Psoas muscle (tissue), 7 donors: ENCODE measurements at regions not wholly inside any gene's neighbourhood (a gene's known extent, or its start where the extent isn't known, plus 50 kb on each side); places are given as distances from the start of the nearest gene placed in this dataset.

Experiments used
- ATAC-seq, 4 donors: fragments of 200-7000 bp; cut with Tn5 transposase; one replicate each; pipeline ENCODE4 v1.9.1; 2020; ENCODE audit warnings: moderate library complexity in 3 of 4, mild to moderate bottlenecking in 2 of 4
- DNase-seq, 2 donors: peaks; one replicate each; pipeline ENCODE4 v3.0.0-alpha.2; 2020
- H3K27ac ChIP-seq: fragments of 200-600 bp; one replicate; pipeline ENCODE4 v1.8.0; 2022
- H3K27me3 ChIP-seq, 3 donors: fragments of 200-600 bp in 1 of 3; one replicate each; pipeline versions ENCODE4 v1.6.1 to v1.8.0; 2013 to 2022; ENCODE audit warnings: low read length in 2 of 3, mild to moderate bottlenecking in 2 of 3, moderate library complexity in 1 of 3; ENCODE audit not compliant: insufficient read depth in 3 of 3
- H3K36me3 ChIP-seq, 2 donors: fragments of 200-600 bp in 1 of 2; one replicate each; pipeline versions ENCODE4 v1.6.1 to v1.8.0; 2013 to 2022; ENCODE audit warnings: low read depth in 1 of 2, mild to moderate bottlenecking in 1 of 2, moderate library complexity in 1 of 2; ENCODE audit not compliant: insufficient read depth in 1 of 2
- H3K4me1 ChIP-seq: fragments of 200-600 bp; one replicate; pipeline ENCODE4 v1.8.0; 2022
- H3K4me3 ChIP-seq: fragments of 200-600 bp; one replicate; pipeline ENCODE4 v1.8.0; 2022; ENCODE audit warnings: mild to moderate bottlenecking
- H3K9me3 ChIP-seq: fragments of 200-600 bp; one replicate; pipeline ENCODE4 v1.8.0; 2022
- CTCF ChIP-seq: fragments of 200-600 bp; IDR thresholded peaks from one replicate; pipeline ENCODE4 v1.8.0; 2022; ENCODE audit warnings: antibody characterized with exemption
- WGBS, 3 donors: extraction: QIAGEN DNeasy Blood & Tissue Kit; methylation state at CpG; one replicate each; pipeline versions ENCODE4 v1.1.6 to v1.1.7; 2013; 5-methylcytosine and 5-hydroxymethylcytosine counted together
- intact Hi-C, 2 donors: fragments of 100-400 bp; cut with DNase I; formaldehyde crosslinking; loops; one replicate each; pipeline versions ENCODE4 v1.11.0 to v1.14.2; 2022
- donor health status: healthy with polysubstance abuse.
- donor health status: DM: no; HTN: no; CAD: no; lungs with moderate emphysema.
- donor health status: Bipolar disorder and iron deficiency.
- donor health status: healthy.
- donor health status: DM: yes; HTN: yes; CAD: no.
- donor health status: DM: no; HTN: no; CAD: no.
- donor health status: DM: yes; HTN: yes; CAD: no.

GRCh38 chr2:161088658-161089350 lies 71.4 kb upstream of the TANK start:
- Histone ChIP-seq H3K27me3 (no peaks in the 10 kb centered on the region), H3K36me3 (no peaks in the 10 kb centered on the region), H3K4me3 (no peak overlapping the region), H3K27ac (no peak overlapping the region), H3K9me3 (no peaks in the 10 kb centered on the region), H3K4me1 (no peaks in the 10 kb centered on the region)
- intact Hi-C loops: no loop called here
- no peak for TF ChIP-seq CTCF
- ATAC-seq: no peak
- WGBS, 3 donors: 90 to 92% (median 91%) methylated on average over 4 of the region's 4 CpGs
- DNase-seq: no peak

- no peaks in the 10 kb centered on the region for H3K36me3 ChIP-seq
- ATAC-seq: no peak
- H3K4me1 ChIP-seq: no peaks in the 10 kb centered on the region
- WGBS, 3 donors: 65 to 72% (median 66%) methylated on average over 5 of the region's 5 CpGs
- TF ChIP-seq CTCF: no peak
- DNase-seq: peak in 1 of 2 donors; percentile 45
- no peaks in the 10 kb centered on the region for H3K27me3 ChIP-seq
- intact Hi-C loops: no loop called here
- no peak overlapping the region for H3K4me3 ChIP-seq
- no peaks in the 10 kb centered on the region for H3K9me3 ChIP-seq
- H3K27ac ChIP-seq: no peak overlapping the region
Measured at GRCh38 chr2:161090411-161090810, 69.8 kb upstream of the TANK start.

- WGBS, 3 donors: 50 to 55% (median 54%) methylated on average over 3 of the region's 3 CpGs
- intact Hi-C loops: no loop called here
Measured at GRCh38 chr2:161095314-161095713, 64.9 kb upstream of the TANK start.

GRCh38 chr2:161096336-161096735 lies 63.9 kb upstream of the TANK start:
- no peaks in the 10 kb centered on the region for H3K27me3 ChIP-seq

More at GRCh38 chr2:161095314-161095713, 64.9 kb upstream of the TANK start:
- Histone ChIP-seq H3K9me3 (no peaks in the 10 kb centered on the region), H3K4me3 (no peak overlapping the region), H3K27me3 (no peaks in the 10 kb centered on the region), H3K36me3 (no peaks in the 10 kb centered on the region), H3K4me1 (no peaks in the 10 kb centered on the region), H3K27ac (no peak overlapping the region)
- no peak for TF ChIP-seq CTCF
- ATAC-seq (no peak), DNase-seq (no peak)

More at GRCh38 chr2:161096336-161096735, 63.9 kb upstream of the TANK start:
- Histone ChIP-seq H3K27ac (no peak overlapping the region), H3K4me1 (no peaks in the 10 kb centered on the region), H3K4me3 (no peak overlapping the region), H3K9me3 (no peaks in the 10 kb centered on the region), H3K36me3 (no peaks in the 10 kb centered on the region)
- intact Hi-C loops: no loop called here
- ATAC-seq (peak in 1 of 4 donors; percentile 47), DNase-seq (no peak)
- 47 to 65% (median 48%) methylated on average over 2 of the region's 2 CpGs for WGBS, 3 donors
- no peak for TF ChIP-seq CTCF
